ENCODE measurements at regions not wholly inside any gene's neighbourhood (a gene's known extent, or its start where the extent isn't known, plus 50 kb on each side); places are given as distances from the start of the nearest gene placed in this dataset.

GRCh38 chr10:37584643-37585042 lies 272.8 kb downstream of the ZNF248 start:
- TF ChIP-seq CTCF (IDR thresholded peaks at IDR 0.05), result no peak
- no peak for TF ChIP-seq ZNF416 (CRISPR knock-in tag; IDR thresholded peaks at IDR 0.05)
- TF ChIP-seq GABPB1 (CRISPR knock-in tag; IDR thresholded peaks at IDR 0.05), result no peak
- no peak for TF ChIP-seq TCF7 (CRISPR knock-in tag; IDR thresholded peaks at IDR 0.05; ENCODE audit: low read depth)
- TF ChIP-seq CREB1 (CRISPR knock-in tag; IDR thresholded peaks at IDR 0.05), result no peak
- no peak for TF ChIP-seq FOXP1 (CRISPR knock-in tag; IDR thresholded peaks at IDR 0.05; ENCODE audit: borderline replicate concordance)
- no peak for TF ChIP-seq ETV6 (CRISPR knock-in tag; IDR thresholded peaks at IDR 0.05)
- no peak for TF ChIP-seq ZNF425 (CRISPR knock-in tag; conservative IDR thresholded peaks at IDR 0.05)
- no peak for TF ChIP-seq MXD4 (CRISPR knock-in tag; IDR thresholded peaks at IDR 0.05; ENCODE audit: borderline replicate concordance)
- TF ChIP-seq, protein P1, sequence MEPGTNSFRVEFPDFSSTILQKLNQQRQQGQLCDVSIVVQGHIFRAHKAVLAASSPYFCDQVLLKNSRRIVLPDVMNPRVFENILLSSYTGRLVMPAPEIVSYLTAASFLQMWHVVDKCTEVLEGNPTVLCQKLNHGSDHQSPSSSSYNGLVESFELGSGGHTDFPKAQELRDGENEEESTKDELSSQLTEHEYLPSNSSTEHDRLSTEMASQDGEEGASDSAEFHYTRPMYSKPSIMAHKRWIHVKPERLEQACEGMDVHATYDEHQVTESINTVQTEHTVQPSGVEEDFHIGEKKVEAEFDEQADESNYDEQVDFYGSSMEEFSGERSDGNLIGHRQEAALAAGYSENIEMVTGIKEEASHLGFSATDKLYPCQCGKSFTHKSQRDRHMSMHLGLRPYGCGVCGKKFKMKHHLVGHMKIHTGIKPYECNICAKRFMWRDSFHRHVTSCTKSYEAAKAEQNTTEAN (CRISPR knock-in tag; IDR thresholded peaks at IDR 0.05), result no peak
- no peak for TF ChIP-seq JAZF1 (CRISPR knock-in tag; IDR thresholded peaks at IDR 0.05)
- TF ChIP-seq ZNF396 (CRISPR knock-in tag; IDR thresholded peaks at IDR 0.05; ENCODE audit: borderline replicate concordance), result no peak
- TF ChIP-seq NR1H2 (CRISPR knock-in tag; IDR thresholded peaks at IDR 0.05), result no peak
